Hematopoietic multipotent progenitor cell treated with erythropoietin and hydrocortisone succinate and interleukin-3 and kit ligand, for 8 days (in vitro differentiated cells): ENCODE measurements at regions not wholly inside any gene's neighbourhood (a gene's known extent, or its start where the extent isn't known, plus 50 kb on each side); places are given as distances from the start of the nearest gene placed in this dataset.

ENCODE experiments used
- DNase-seq: peaks from one replicate; pipeline ENCODE4 v3.0.0-alpha.2; 2015

GRCh38 chr10:118500477-118501104 is 94.9 kb downstream of the PRLHR start:
- DNase-seq: no peak

GRCh38 chr10:118499186-118499585 is 96.3 kb downstream of the PRLHR start:
- no peak for DNase-seq

GRCh38 chr10:118498623-118499022 is 96.8 kb downstream of the PRLHR start:
- DNase-seq: no peak

GRCh38 chr10:118497227-118497626 is 98.2 kb downstream of the PRLHR start:
- DNase-seq: no peak

GRCh38 chr10:118496525-118496924 is 98.9 kb downstream of the PRLHR start:
- DNase-seq: no peak

- DNase-seq: no peak
Observed at GRCh38 chr10:118495499-118495898, 99.9 kb downstream of the PRLHR start.

GRCh38 chr10:118491055-118491454 is 104.4 kb downstream of the PRLHR start:
- DNase-seq: no peak

- DNase-seq: no peak
Observed at GRCh38 chr10:118488710-118489497, 106.5 kb downstream of the PRLHR start.

GRCh38 chr10:118485641-118486040 is 109.8 kb downstream of the PRLHR start:
- no peak for DNase-seq

- DNase-seq: no peak
Observed at GRCh38 chr10:118484152-118484871, 111.1 kb downstream of the PRLHR start.

GRCh38 chr10:118483496-118483895 is 112.0 kb downstream of the PRLHR start:
- DNase-seq: no peak

- no peak for DNase-seq
Observed at GRCh38 chr10:118482393-118483331, 112.8 kb downstream of the PRLHR start.

GRCh38 chr10:118481871-118482270 is 113.6 kb downstream of the PRLHR start:
- no peak for DNase-seq

- no peak for DNase-seq
Observed at GRCh38 chr10:118475214-118475613, 120.2 kb downstream of the PRLHR start.

- DNase-seq: no peak
Observed at GRCh38 chr10:118474111-118474510, 121.3 kb downstream of the PRLHR start.

GRCh38 chr10:118473305-118473960 is 122.0 kb downstream of the PRLHR start:
- no peak for DNase-seq

GRCh38 chr10:118472415-118473304 is 122.8 kb downstream of the PRLHR start:
- no peak for DNase-seq

GRCh38 chr10:118471863-118472262 is 123.6 kb downstream of the PRLHR start:
- no peak for DNase-seq

GRCh38 chr10:118470470-118470869 is 125.0 kb downstream of the PRLHR start:
- DNase-seq: no peak

GRCh38 chr10:118467200-118467599 is 125.1 kb upstream of the FAM204A start:
- DNase-seq: no peak

- DNase-seq: no peak
Observed at GRCh38 chr10:118465300-118465874, 123.3 kb upstream of the FAM204A start.
